GM12874 (cell line): ENCODE measurements at regions not wholly inside any gene's neighbourhood (a gene's known extent, or its start where the extent isn't known, plus 50 kb on each side); places are given as distances from the start of the nearest gene placed in this dataset.

Experiments used
- CTCF ChIP-seq: IDR thresholded peaks from 2 replicates; pipeline ENCODE4 v1.5.1; 2011; ENCODE audit warnings: low read depth, mild to moderate bottlenecking, control low read depth, low read length, moderate library complexity; ENCODE audit not compliant: insufficient read depth

- no peak for TF ChIP-seq CTCF
These were observed 80.4 kb upstream of the TCF12 start for GRCh38 chr15:56838085-56838484.

GRCh38 chr15:56837273-56837672 lies 81.2 kb upstream of the TCF12 start:
- TF ChIP-seq CTCF: no peak

- TF ChIP-seq CTCF: no peak
These were observed 82.7 kb upstream of the TCF12 start for GRCh38 chr15:56835718-56836171.

GRCh38 chr15:56832125-56832524 lies 86.3 kb upstream of the TCF12 start:
- no peak for TF ChIP-seq CTCF

- TF ChIP-seq CTCF: no peak
These were observed 86.9 kb upstream of the TCF12 start for GRCh38 chr15:56831467-56832005.

- no peak for TF ChIP-seq CTCF
These were observed 90.9 kb upstream of the ZNF280D start for GRCh38 chr15:56824175-56824574.

GRCh38 chr15:56821721-56822425 lies 88.6 kb upstream of the ZNF280D start:
- TF ChIP-seq CTCF: peak; percentile 69
